IMR-90 (cell line): ENCODE measurements at regions not wholly inside any gene's neighbourhood (a gene's known extent, or its start where the extent isn't known, plus 50 kb on each side); places are given as distances from the start of the nearest gene placed in this dataset.

ENCODE experiments used
- BHLHE40 ChIP-seq: fragments of 150-350 bp; IDR thresholded peaks from 2 replicates; pipeline ENCODE4 v1.6.1; 2016; ENCODE audit warnings: mild to moderate bottlenecking, low read depth, low read length
- CEBPB ChIP-seq: IDR thresholded peaks from 2 replicates; pipeline ENCODE4 v1.6.1; 2012; ENCODE audit warnings: low read depth, low read length, improper control_type of control experiment
- MAFK ChIP-seq: IDR thresholded peaks from 2 replicates; pipeline ENCODE4 v1.6.1; 2012; ENCODE audit warnings: low read depth, low read length, improper control_type of control experiment
- RCOR1 ChIP-seq: IDR thresholded peaks from 2 replicates; pipeline ENCODE4 v1.6.1; 2012; ENCODE audit warnings: mild to moderate bottlenecking, low read length, improper control_type of control experiment; ENCODE audit not compliant: insufficient replicate concordance
- RFX5 ChIP-seq: IDR thresholded peaks from 2 replicates; pipeline ENCODE4 v1.8.0; 2012; ENCODE audit warnings: low read depth, mild to moderate bottlenecking, low read length, moderate library complexity
- TF ChIP-seq, protein P1 (sequence below): conservative IDR thresholded peaks from 2 replicates; pipeline ENCODE4 v1.5.1; 2012; ENCODE audit warnings: mild to moderate bottlenecking, low read depth, low read length, improper control_type of control experiment

DNA sequence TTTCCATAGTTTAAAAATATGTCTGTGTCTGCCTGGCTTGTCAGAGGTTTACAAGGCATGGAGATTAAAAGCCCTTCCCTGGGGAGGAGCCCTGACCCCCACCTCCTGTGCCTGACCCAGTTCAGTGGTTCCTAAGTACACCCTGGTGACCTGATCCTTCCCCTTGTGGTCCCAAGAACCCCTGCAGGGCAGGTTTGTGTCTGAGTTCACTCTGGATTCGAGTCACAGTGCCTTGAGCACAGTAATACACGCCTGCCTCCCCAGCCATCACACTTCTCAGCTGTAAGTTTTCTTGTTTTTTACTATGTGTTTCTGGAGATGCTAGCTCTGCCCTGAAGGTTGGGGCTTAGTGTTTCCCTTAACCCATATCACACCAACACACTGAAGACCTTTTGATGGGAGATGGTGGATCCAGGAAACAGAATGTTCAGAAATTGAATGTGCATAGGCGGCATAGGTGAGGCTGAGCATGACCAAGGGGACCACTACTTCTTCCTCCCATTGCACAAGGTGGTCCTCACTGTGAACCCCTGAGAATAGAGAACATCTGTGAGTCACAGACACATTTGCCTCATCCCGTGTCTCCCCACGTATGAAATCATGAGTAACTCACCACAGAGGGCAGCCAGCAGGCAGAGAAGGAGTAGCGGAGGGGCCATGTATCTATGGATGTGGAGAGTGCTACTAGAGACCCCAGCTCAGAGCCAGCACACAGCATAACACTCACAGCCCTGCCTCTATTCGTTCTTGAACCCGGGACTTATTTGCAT is 962.9 kb downstream of the TMEM121 start:
- TF ChIP-seq, protein P1, sequence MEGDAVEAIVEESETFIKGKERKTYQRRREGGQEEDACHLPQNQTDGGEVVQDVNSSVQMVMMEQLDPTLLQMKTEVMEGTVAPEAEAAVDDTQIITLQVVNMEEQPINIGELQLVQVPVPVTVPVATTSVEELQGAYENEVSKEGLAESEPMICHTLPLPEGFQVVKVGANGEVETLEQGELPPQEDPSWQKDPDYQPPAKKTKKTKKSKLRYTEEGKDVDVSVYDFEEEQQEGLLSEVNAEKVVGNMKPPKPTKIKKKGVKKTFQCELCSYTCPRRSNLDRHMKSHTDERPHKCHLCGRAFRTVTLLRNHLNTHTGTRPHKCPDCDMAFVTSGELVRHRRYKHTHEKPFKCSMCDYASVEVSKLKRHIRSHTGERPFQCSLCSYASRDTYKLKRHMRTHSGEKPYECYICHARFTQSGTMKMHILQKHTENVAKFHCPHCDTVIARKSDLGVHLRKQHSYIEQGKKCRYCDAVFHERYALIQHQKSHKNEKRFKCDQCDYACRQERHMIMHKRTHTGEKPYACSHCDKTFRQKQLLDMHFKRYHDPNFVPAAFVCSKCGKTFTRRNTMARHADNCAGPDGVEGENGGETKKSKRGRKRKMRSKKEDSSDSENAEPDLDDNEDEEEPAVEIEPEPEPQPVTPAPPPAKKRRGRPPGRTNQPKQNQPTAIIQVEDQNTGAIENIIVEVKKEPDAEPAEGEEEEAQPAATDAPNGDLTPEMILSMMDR = no peak
- TF ChIP-seq RCOR1 = no peak
- no peak for TF ChIP-seq BHLHE40
- TF ChIP-seq CEBPB = no peak
- TF ChIP-seq RFX5 = no peak
- no peak for TF ChIP-seq MAFK
